ENCODE measurements at regions not wholly inside any gene's neighbourhood (a gene's known extent, or its start where the extent isn't known, plus 50 kb on each side); places are given as distances from the start of the nearest gene placed in this dataset.

GRCh38 chr6:878179-878578 is 185.2 kb upstream of the EXOC2 start:
- Mint-ChIP-seq H3K4me1 (ENCODE audit: low read depth, unreplicated experiment) (no peaks in the 10 kb centered on the region), H3K36me3 (ENCODE audit: insufficient read depth, unreplicated experiment) (no peaks in the 10 kb centered on the region), H3K27me3 (ENCODE audit: unreplicated experiment) (no peaks in the 10 kb centered on the region), H3K4me3 (ENCODE audit: low read depth, unreplicated experiment) (no peak overlapping the region), H3K9me3 (ENCODE audit: low read depth, unreplicated experiment) (no peaks in the 10 kb centered on the region), H3K27ac (ENCODE audit: unreplicated experiment) (no peak overlapping the region)
- TF ChIP-seq CTCF (IDR thresholded peaks at IDR 0.05; ENCODE audit: unreplicated experiment) = no peak
- CTCF ChIA-PET = no interaction called here
- BruUV-seq (replicated peaks) = no TSS peak
- intact Hi-C loops (cut with micrococcal nuclease; ENCODE audit: unreplicated experiment) = no loop called here
- DNase-seq = no peak

GRCh38 chr6:875012-875411 is 182.1 kb upstream of the EXOC2 start:
- H3K27me3 Mint-ChIP-seq (ENCODE audit: unreplicated experiment) = no peaks in the 10 kb centered on the region
- CTCF ChIA-PET = no interaction called here
- no peaks in the 10 kb centered on the region for H3K9me3 Mint-ChIP-seq (ENCODE audit: low read depth, unreplicated experiment)
- H3K4me1 Mint-ChIP-seq (ENCODE audit: low read depth, unreplicated experiment) = no peaks in the 10 kb centered on the region
- no peak for DNase-seq
- no peaks in the 10 kb centered on the region for H3K36me3 Mint-ChIP-seq (ENCODE audit: insufficient read depth, unreplicated experiment)
- TF ChIP-seq CTCF (IDR thresholded peaks at IDR 0.05; ENCODE audit: unreplicated experiment) = no peak
- BruUV-seq (replicated peaks) = no TSS peak
- no peak overlapping the region for H3K27ac Mint-ChIP-seq (ENCODE audit: unreplicated experiment)
- intact Hi-C loops (cut with micrococcal nuclease; ENCODE audit: unreplicated experiment) = no loop called here
- no peak overlapping the region for H3K4me3 Mint-ChIP-seq (ENCODE audit: low read depth, unreplicated experiment)

GRCh38 chr6:872570-873125 is 179.7 kb upstream of the EXOC2 start:
- BruUV-seq (replicated peaks) = no TSS peak
- Mint-ChIP-seq H3K27me3 (ENCODE audit: unreplicated experiment) (no peaks in the 10 kb centered on the region), H3K4me1 (ENCODE audit: low read depth, unreplicated experiment) (no peaks in the 10 kb centered on the region), H3K9me3 (ENCODE audit: low read depth, unreplicated experiment) (no peaks in the 10 kb centered on the region), H3K27ac (ENCODE audit: unreplicated experiment) (no peak overlapping the region), H3K36me3 (ENCODE audit: insufficient read depth, unreplicated experiment) (no peaks in the 10 kb centered on the region), H3K4me3 (ENCODE audit: low read depth, unreplicated experiment) (no peak overlapping the region)
- intact Hi-C loops (cut with micrococcal nuclease; ENCODE audit: unreplicated experiment) = no loop called here
- DNase-seq = no peak
- CTCF ChIA-PET = no interaction called here
- no peak for TF ChIP-seq CTCF (IDR thresholded peaks at IDR 0.05; ENCODE audit: unreplicated experiment)

- intact Hi-C loops (cut with micrococcal nuclease; ENCODE audit: unreplicated experiment) = no loop called here
- no peak for DNase-seq
- no peaks in the 10 kb centered on the region for H3K4me1 Mint-ChIP-seq (ENCODE audit: low read depth, unreplicated experiment)
- H3K4me3 Mint-ChIP-seq (ENCODE audit: low read depth, unreplicated experiment) = no peak overlapping the region
- CTCF ChIA-PET = no interaction called here
- no peaks in the 10 kb centered on the region for H3K9me3 Mint-ChIP-seq (ENCODE audit: low read depth, unreplicated experiment)
- TF ChIP-seq CTCF (IDR thresholded peaks at IDR 0.05; ENCODE audit: unreplicated experiment) = no peak
- BruUV-seq (replicated peaks) = no TSS peak
- H3K27ac Mint-ChIP-seq (ENCODE audit: unreplicated experiment) = no peak overlapping the region
- H3K36me3 Mint-ChIP-seq (ENCODE audit: insufficient read depth, unreplicated experiment) = no peaks in the 10 kb centered on the region
- H3K27me3 Mint-ChIP-seq (ENCODE audit: unreplicated experiment) = no peaks in the 10 kb centered on the region
Measured at GRCh38 chr6:871503-871902, 178.6 kb upstream of the EXOC2 start.
